ENCODE measurements at regions not wholly inside any gene's neighbourhood (a gene's known extent, or its start where the extent isn't known, plus 50 kb on each side); places are given as distances from the start of the nearest gene placed in this dataset.
"Not testable (repeated sequence)": the region's sequence is repeated elsewhere in the genome, so short reads cannot be mapped to it uniquely, and the experiment has no call there.

DNA sequence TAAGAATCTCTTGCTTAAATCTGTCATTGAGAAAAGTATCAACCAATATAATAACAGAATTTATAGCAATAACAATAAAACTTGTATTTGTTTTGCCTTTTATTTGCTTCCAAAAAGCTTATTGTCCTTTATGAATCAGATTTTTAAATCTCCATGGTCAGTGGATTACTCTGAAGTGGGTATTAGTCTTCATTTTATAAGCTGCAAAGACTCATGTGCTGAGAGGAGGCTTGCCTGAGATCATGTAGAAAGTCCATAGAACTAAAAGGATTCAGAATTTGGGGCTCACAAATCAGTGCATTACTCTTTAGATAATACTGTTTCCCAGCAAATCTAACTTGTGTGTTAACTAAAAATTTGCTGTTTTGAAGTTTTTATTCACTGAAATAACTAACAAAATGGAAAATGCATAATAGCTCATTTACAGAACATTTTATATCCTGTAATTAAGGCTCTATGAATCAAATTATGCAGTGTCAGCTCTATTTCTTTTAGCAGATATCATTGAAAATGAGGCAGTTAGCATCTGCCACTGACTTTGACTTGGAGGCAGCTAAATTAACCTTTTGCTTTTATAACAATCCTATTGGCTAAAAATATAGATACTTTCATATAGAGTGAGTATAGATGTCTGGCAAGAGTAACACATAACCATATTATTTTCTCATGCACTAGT is 781.1 kb upstream of the CITED2 start:
- H3K27me3 ChIP-seq (ENCODE audit: control insufficient read depth, insufficient read depth, low read length) = no peaks in the 10 kb centered on the region
- no peak overlapping the region for H3K27ac ChIP-seq (ENCODE audit: low read depth, low read length)
- H3K4me1 ChIP-seq (ENCODE audit: control insufficient read depth, insufficient read depth, low read length) = no peaks in the 10 kb centered on the region
- no peak for DNase-seq (ENCODE audit: low read depth in 4 of 6, low spot score in 6 of 6)
- no peak overlapping the region for H3K4me3 ChIP-seq (ENCODE audit: low read depth, low read length)
- no peaks in the 10 kb centered on the region for H3K9me3 ChIP-seq (ENCODE audit: control insufficient read depth, insufficient read depth, low read length)
- no peaks in the 10 kb centered on the region for H3K36me3 ChIP-seq (ENCODE audit: control insufficient read depth, insufficient read depth, low read length)

DNA sequence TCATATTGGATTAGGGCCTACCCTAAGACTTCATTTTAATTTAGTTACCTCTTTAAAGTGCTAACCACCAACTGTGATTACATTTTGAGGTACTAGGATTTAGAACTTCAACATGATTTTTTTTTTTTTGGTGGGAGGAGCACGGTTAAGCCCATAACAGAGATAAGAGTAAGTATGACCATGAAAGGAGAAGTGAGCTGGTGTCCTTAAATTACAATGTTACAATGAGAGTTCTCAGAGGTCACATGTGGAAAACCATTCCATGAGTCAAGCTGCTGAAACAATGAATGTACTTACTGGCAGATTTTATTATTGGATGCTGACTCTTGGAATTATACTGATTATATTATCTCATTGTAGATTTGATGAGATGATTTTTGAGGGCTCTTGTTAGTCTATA is 779.3 kb upstream of the CITED2 start:
- Histone ChIP-seq H3K4me3 (ENCODE audit: low read depth, low read length) (no peak overlapping the region), H3K9me3 (ENCODE audit: control insufficient read depth, insufficient read depth, low read length) (no peaks in the 10 kb centered on the region), H3K27ac (ENCODE audit: low read depth, low read length) (no peak overlapping the region), H3K27me3 (ENCODE audit: control insufficient read depth, insufficient read depth, low read length) (no peaks in the 10 kb centered on the region), H3K36me3 (ENCODE audit: control insufficient read depth, insufficient read depth, low read length) (no peaks in the 10 kb centered on the region), H3K4me1 (ENCODE audit: control insufficient read depth, insufficient read depth, low read length) (no peaks in the 10 kb centered on the region)
- WGBS (ENCODE audit: insufficient coverage) = 100% methylated on average over 1 of the region's 1 CpG
- no peak for DNase-seq (ENCODE audit: low read depth in 4 of 6, low spot score in 6 of 6)

DNA sequence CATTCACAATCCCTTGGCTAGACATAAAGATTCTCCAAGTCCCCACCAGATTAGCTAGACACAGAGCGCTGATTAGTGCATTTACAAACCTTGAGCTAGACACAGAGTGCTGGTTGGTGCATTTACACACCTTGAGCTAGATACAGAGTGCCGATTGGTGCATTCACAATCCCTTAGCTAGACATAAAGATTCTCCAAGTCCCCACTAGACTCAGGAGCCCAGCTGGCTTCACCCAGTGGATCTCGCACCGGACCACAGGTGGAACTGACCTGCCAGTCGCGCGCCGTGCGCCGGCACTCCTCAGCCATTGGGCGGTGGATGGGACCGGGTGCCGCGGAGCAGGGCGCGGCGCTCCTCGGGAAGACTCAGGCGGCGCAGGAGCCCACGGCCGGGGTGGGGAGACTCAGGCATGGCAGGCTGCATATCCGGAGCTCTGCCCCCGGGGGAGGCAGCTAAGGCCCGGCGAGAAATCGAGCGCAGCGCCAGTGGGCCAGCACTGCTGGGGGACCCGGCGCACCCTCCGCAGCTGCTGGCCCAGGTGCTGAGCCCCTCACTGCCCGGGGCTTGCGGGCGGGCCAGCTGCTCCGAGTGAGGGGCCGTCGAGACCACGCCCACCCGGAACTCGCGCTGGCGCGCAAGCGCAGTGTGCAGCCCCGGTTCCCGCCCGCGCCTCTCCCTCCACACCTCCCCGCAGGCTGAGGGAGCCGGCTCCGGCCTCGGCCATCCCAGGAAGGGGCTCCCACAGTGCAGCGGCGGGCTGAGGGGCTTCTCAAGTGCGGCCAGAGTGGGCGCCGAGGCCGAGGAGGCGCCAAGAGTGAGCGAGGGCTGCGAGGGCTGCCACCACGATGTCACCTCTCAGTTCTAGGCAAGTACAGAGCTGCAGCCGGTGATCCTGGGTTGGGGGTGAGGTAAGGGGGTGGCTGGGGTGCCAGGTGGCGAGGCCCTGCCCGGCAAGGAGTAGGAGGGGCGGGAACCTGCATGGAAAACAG is 773.7 kb upstream of the CITED2 start:
- WGBS (ENCODE audit: insufficient coverage) = 97% methylated on average over 64 of the region's 67 CpGs
- not testable (repeated sequence) for H3K9me3 ChIP-seq (ENCODE audit: control insufficient read depth, insufficient read depth, low read length); H3K4me1 ChIP-seq (ENCODE audit: control insufficient read depth, insufficient read depth, low read length); H3K27ac ChIP-seq (ENCODE audit: low read depth, low read length); H3K4me3 ChIP-seq (ENCODE audit: low read depth, low read length); DNase-seq (ENCODE audit: low read depth in 4 of 6, low spot score in 6 of 6); H3K36me3 ChIP-seq (ENCODE audit: control insufficient read depth, insufficient read depth, low read length); H3K27me3 ChIP-seq (ENCODE audit: control insufficient read depth, insufficient read depth, low read length)

DNA sequence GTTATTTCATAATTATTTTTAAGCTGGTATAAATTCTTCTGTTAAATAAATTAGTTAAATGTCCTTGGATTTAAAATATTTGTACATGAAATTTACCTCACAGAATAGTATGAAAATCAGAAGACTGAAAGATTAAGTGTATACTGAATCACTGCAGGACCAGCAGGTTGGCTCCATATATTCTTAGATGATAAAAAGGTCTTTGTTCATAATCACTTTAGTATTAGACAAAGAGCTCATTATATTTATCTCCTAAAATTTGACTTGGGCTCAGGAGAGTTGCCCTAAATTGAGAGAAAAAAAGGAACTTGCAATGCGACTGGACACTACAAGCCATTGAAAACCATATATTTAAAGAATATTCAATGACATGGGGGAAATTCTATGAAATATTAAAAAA is 766.4 kb upstream of the CITED2 start:
- DNase-seq (ENCODE audit: low read depth in 4 of 6, low spot score in 6 of 6) = no peak
- no peak overlapping the region for H3K27ac ChIP-seq (ENCODE audit: low read depth, low read length)
- no peaks in the 10 kb centered on the region for H3K4me1 ChIP-seq (ENCODE audit: control insufficient read depth, insufficient read depth, low read length)
- no CpG with 5 or more reads among the region's 1 CpG for WGBS (ENCODE audit: insufficient coverage)
- peaks cover 1% of the 10 kb centered on the region for H3K9me3 ChIP-seq (ENCODE audit: control insufficient read depth, insufficient read depth, low read length)
- H3K27me3 ChIP-seq (ENCODE audit: control insufficient read depth, insufficient read depth, low read length) = no peaks in the 10 kb centered on the region
- H3K4me3 ChIP-seq (ENCODE audit: low read depth, low read length) = no peak overlapping the region
- H3K36me3 ChIP-seq (ENCODE audit: control insufficient read depth, insufficient read depth, low read length) = no peaks in the 10 kb centered on the region

DNA sequence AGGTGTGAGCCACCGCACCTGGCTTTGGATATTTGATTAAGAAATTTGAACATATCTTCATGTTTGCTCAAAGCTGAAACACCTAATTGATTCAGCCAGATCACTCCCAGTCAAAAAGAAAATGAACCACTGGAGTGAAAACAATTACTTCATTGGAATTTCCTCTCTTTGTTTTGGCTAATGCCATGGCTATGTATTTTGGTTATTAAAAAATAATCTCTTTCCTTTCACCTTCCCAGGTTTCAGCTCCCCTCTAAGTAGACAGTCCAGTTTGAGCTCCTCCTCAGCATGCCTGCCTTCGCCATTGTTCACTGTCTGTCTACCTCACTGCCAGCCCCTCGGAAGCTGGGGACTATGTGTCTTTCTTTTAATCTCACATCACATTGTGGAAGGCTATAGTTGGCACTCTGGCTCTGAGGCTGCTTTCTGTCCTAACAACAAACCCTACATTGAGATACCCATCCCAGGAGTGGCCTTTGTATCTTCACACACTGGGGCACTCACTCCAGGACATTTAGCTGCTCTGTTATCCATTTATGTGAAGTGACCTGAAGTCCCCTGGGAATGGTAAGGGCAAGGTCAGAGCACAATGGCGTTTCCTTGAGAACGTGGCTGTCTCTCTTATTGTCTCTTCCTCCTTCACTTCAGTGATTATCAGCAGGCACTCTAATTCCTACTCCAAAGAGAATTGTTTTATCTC is 764.0 kb upstream of the CITED2 start:
- no peaks in the 10 kb centered on the region for H3K4me1 ChIP-seq (ENCODE audit: control insufficient read depth, insufficient read depth, low read length)
- WGBS (ENCODE audit: insufficient coverage) = 0% methylated on average over 1 of the region's 5 CpGs
- DNase-seq (ENCODE audit: low read depth in 4 of 6, low spot score in 6 of 6) = no peak
- H3K27ac ChIP-seq (ENCODE audit: low read depth, low read length) = no peak overlapping the region
- no peak overlapping the region for H3K4me3 ChIP-seq (ENCODE audit: low read depth, low read length)
- no peaks in the 10 kb centered on the region for H3K27me3 ChIP-seq (ENCODE audit: control insufficient read depth, insufficient read depth, low read length)
- peaks cover 2% of the 10 kb centered on the region for H3K9me3 ChIP-seq (ENCODE audit: control insufficient read depth, insufficient read depth, low read length)
- H3K36me3 ChIP-seq (ENCODE audit: control insufficient read depth, insufficient read depth, low read length) = no peaks in the 10 kb centered on the region

DNA sequence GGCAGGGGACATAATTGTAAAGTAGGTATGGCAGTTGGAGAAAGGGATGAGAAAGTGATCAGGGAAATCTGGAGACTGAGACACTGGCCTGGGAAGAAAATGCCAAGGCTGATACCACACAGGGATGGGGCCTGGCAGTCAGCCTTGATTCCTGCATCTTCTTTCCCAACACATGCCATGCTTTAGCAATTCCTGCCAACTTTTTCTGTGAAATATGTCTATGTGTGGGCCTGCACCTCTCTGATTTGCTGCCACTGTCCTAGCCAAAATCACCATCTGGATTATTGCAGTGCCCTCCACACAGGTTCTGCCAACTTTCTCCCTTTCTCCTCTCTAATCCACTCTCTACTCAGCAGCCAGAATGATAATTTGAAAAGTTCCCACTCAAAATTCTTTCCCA is 759.8 kb upstream of the CITED2 start:
- no peaks in the 10 kb centered on the region for H3K27me3 ChIP-seq (ENCODE audit: control insufficient read depth, insufficient read depth, low read length)
- H3K4me1 ChIP-seq (ENCODE audit: control insufficient read depth, insufficient read depth, low read length) = no peaks in the 10 kb centered on the region
- H3K27ac ChIP-seq (ENCODE audit: low read depth, low read length) = no peak overlapping the region
- peaks cover 5% of the 10 kb centered on the region for H3K9me3 ChIP-seq (ENCODE audit: control insufficient read depth, insufficient read depth, low read length)
- H3K36me3 ChIP-seq (ENCODE audit: control insufficient read depth, insufficient read depth, low read length) = no peaks in the 10 kb centered on the region
- peak in 2 of 6 donors; percentile 36 to 89 for DNase-seq (ENCODE audit: low read depth in 4 of 6, low spot score in 6 of 6)
- no peak overlapping the region for H3K4me3 ChIP-seq (ENCODE audit: low read depth, low read length)

DNA sequence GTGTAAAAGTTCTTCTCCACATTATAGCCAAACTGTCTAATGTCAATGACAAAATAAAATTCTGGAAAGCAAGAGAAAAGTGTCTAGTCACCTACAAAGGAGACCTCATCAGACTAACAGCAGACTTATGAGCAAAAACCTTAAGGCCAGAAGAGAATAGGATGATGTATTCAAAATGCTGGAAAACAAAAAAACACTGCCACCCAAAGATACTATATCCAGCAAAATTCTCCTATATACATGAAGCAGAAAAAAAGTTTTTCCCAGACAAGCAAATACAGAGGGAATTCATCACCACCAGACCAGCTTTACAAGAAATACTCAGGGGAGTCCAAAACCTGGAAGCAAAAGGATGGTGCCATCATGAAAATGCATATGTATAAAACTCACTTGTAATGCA is 755.6 kb upstream of the CITED2 start:
- H3K27ac ChIP-seq (ENCODE audit: low read depth, low read length) = no peak overlapping the region
- peaks cover 4% of the 10 kb centered on the region for H3K9me3 ChIP-seq (ENCODE audit: control insufficient read depth, insufficient read depth, low read length)
- H3K4me3 ChIP-seq (ENCODE audit: low read depth, low read length) = no peak overlapping the region
- H3K36me3 ChIP-seq (ENCODE audit: control insufficient read depth, insufficient read depth, low read length) = no peaks in the 10 kb centered on the region
- no peak for DNase-seq (ENCODE audit: low read depth in 4 of 6, low spot score in 6 of 6)
- H3K4me1 ChIP-seq (ENCODE audit: control insufficient read depth, insufficient read depth, low read length) = no peaks in the 10 kb centered on the region
- no peaks in the 10 kb centered on the region for H3K27me3 ChIP-seq (ENCODE audit: control insufficient read depth, insufficient read depth, low read length)

DNA sequence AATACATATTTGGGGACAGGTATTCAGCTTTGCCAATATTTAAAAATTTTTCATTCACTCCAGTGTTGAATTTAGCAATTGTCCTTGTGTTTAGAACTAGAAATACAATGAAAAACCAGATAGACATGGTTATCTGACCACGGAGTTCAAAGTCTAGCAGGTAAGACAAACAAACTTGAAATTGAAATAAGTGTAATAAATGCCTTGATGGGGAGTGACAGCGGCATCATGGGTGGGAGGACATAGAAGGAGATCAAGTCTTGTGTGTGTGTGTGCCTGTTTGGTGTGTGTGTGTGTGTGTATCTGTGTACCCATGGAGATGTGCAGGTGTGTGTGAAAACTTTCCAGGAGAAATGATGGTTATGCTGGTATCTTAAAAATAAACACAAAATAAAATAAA is 750.0 kb upstream of the CITED2 start:
- Histone ChIP-seq H3K36me3 (ENCODE audit: control insufficient read depth, insufficient read depth, low read length) (no peaks in the 10 kb centered on the region), H3K27ac (ENCODE audit: low read depth, low read length) (no peak overlapping the region), H3K27me3 (ENCODE audit: control insufficient read depth, insufficient read depth, low read length) (no peaks in the 10 kb centered on the region), H3K9me3 (ENCODE audit: control insufficient read depth, insufficient read depth, low read length) (peaks cover 2% of the 10 kb centered on the region), H3K4me1 (ENCODE audit: control insufficient read depth, insufficient read depth, low read length) (no peaks in the 10 kb centered on the region), H3K4me3 (ENCODE audit: low read depth, low read length) (no peak overlapping the region)
- WGBS (ENCODE audit: insufficient coverage) = 86% methylated on average over 2 of the region's 2 CpGs
- DNase-seq (ENCODE audit: low read depth in 4 of 6, low spot score in 6 of 6) = no peak

DNA sequence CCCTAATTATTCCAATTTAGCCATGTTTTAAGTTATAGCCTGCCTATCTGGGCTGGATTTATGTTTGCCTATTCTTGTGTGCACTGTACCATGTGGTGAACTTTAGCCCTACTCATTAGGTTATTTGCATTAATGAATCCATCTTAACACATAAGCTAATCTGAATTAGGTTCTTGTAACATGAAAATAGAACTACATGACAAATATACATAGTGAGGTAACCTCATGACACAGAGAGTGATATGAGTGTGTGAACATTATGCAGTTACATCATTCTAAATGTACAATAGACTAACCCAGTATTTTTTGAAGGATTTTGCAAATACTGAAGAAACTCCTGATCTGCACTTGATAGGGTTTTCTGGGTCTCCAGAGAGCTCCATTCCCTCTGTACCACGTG is 733.7 kb upstream of the CITED2 start:
- H3K27ac ChIP-seq (ENCODE audit: low read depth, low read length) = no peak overlapping the region
- H3K36me3 ChIP-seq (ENCODE audit: control insufficient read depth, insufficient read depth, low read length) = no peaks in the 10 kb centered on the region
- no peak overlapping the region for H3K4me3 ChIP-seq (ENCODE audit: low read depth, low read length)
- H3K9me3 ChIP-seq (ENCODE audit: control insufficient read depth, insufficient read depth, low read length) = no peaks in the 10 kb centered on the region
- WGBS (ENCODE audit: insufficient coverage) = no CpG with 5 or more reads among the region's 1 CpG
- H3K4me1 ChIP-seq (ENCODE audit: control insufficient read depth, insufficient read depth, low read length) = no peaks in the 10 kb centered on the region
- DNase-seq (ENCODE audit: low read depth in 4 of 6, low spot score in 6 of 6) = no peak
- H3K27me3 ChIP-seq (ENCODE audit: control insufficient read depth, insufficient read depth, low read length) = no peaks in the 10 kb centered on the region
